HG02884 (cell line): ENCODE measurements at regions not wholly inside any gene's neighbourhood (a gene's known extent, or its start where the extent isn't known, plus 50 kb on each side); places are given as distances from the start of the nearest gene placed in this dataset.

Experiments
- ATAC-seq: cut with Tn5 transposase; IDR thresholded peaks from one replicate; pipeline ENCODE4 v1.9.1; 2021; ENCODE audit warnings: mild to moderate bottlenecking, moderate library complexity; ENCODE audit not compliant: unreplicated experiment

GRCh38 chr5:26828294-26828693 is 210.1 kb downstream of the CDH9 start:
- ATAC-seq = no peak

DNA sequence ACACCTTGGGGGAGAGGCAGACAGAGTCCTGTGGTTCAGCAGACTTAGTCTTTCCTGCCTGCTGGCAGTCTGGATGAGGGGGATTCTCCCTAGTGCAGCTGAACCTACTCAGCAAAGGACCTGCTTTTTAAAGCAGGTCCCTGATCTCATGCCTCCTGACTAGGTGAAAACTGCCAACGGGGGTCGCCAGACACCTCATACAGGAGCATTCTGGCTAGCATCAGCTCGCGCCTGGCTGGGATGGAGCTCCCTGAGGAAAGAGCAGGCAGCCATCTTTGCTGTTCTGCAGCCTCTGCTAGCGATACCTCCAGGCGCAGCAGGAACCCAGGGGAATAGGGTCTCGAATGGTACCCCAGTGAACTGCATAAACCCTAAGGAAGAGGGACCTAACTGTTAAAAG is 225.2 kb downstream of the CDH9 start:
- ATAC-seq = no peak

DNA sequence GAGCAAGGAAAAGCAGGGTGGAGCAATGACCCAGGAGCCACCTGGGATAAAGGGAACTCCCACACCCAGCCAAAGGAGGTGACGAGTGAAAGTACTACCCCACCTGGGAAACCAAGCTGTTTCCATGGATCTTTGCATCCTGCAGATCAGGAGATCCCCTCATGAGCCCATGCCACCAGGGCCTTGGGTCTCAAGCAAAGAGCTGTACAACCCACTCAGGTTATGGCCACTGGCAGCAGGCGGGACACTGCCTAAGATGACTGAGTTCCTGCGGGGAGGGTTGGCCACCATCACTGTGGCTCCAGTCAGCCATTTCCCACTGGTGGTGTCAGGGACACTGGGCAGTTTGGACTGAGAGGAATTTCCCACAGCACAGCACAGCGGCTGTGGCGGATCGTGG is 225.7 kb downstream of the CDH9 start:
- no peak for ATAC-seq

DNA sequence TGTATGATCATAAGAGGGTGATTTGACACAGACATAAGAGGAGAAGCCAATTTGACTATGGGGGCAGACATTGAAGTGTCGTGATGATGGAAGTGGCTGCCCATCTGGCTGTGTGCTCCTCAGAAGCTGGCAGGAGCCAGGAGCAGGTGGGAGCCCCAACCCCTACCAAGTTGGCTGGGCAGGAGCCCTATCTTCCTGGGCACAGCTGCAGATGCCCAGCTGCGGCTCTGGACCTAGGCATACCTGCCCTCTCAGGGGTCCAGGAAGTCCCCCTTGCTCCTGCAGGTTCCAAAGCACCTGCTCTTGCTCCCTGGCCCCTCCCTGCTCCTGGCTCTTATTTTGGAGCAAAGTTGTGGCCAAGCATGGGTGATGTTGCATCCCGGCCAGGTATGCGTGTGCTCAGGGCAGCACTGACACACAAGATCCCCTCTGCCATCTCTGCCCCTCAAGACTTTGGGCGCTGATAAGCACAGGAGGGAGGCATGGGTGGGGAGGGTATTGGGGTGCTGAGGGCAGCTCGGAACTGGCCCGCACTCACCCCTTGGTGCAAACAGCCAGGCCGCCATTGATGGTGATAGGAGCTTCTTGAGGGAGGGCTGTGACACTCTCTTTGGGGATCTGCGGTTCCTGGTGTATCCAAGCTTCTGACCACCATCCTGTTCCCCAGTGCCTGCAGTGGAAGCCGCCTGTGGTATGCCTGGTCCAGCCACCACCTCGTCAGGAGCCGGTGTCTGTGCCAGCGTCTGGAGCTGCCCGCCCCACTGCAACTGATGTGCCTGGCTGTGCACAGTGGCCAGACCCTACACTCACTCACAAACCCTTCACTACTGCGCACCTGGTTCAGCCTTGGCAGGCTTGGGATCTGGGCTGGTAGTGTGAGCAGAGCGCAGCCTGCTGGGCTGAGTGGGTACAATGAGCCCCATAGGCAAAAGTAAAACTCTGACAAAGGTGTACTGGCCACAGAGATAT is 230.9 kb downstream of the CDH9 start:
- ATAC-seq = no peak

DNA sequence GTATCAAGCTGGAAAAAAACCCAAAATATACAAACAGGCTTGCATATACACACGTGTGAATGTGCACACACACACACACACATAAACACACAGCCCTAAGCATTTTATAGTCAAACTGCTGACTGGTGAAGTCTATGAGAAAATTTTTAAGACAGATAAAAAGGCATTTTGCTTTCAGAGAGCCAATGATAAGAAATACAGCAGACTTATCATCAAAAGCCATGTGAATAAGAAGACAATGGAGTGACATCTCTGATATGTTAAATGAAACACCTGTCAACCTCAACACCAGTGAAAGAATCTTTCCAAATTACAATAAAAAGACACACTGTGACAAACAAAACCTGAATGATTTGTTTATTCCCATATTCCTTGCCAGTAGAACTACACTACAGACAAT is 233.3 kb downstream of the CDH9 start:
- ATAC-seq = no peak

- no peak for ATAC-seq
These were observed 235.4 kb downstream of the CDH9 start for GRCh38 chr5:26802944-26803343.

DNA sequence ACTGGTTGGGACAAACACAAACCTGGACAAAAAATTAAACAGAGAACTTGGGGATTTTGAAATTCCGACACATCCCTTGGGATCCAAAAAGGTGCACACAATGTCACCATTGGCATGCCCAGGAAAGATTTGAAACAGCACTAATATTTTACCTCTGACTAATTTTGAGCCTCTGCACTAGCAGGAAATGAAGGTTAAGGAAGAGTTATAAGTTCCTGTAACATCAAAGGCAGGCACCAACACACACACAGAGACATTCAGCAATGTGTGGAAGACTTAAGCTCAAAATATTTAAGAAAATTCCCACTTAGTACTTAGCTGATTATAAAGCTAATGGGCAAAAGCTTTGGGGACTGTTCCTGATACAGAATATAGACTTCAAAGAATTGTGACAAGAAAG is 247.0 kb downstream of the CDH9 start:
- no peak for ATAC-seq

DNA sequence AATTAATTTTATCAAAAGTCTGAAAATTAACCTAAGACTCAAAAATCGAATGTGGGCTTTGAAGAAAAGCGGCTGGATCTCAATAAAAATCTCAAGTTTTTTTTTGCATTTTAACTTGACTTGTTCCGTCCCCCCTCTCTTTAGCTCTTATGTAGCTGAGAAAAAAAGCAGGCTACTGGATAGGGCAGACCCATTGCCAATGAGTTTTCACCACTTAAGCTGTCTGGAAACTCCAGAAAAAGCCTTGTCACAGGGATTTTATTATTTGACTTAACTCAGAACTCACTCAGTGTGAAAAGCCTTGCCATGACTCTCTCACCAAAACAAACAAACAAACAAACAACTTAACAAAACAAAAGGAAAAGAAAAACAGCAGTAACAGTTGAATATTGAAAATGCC is 247.4 kb downstream of the CDH9 start:
- no peak for ATAC-seq

GRCh38 chr5:26763215-26763614 is 275.2 kb downstream of the CDH9 start:
- no peak for ATAC-seq

- no peak for ATAC-seq
These were observed 276.9 kb downstream of the CDH9 start for GRCh38 chr5:26761446-26761845.

DNA sequence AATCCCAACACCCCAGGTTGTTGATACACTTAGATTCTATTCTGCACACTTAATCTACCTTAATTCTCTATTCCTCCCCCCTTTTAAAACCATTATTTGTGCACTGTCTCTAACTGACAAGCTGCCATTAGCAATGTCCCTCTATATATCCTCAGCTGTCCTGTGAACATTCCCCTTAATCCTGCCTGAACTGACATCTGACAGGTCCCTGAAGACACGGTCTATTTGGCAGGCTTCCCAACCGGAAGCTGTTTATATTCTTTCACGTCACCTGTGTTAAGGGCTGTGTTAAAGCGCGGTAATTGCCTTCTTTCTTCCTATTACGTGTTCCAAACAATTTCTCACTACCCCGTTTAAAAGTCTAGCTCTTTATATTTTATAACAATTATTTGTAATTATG is 277.3 kb downstream of the CDH9 start:
- ATAC-seq = no peak

GRCh38 chr5:26757941-26758340 is 280.4 kb downstream of the CDH9 start:
- ATAC-seq = no peak

DNA sequence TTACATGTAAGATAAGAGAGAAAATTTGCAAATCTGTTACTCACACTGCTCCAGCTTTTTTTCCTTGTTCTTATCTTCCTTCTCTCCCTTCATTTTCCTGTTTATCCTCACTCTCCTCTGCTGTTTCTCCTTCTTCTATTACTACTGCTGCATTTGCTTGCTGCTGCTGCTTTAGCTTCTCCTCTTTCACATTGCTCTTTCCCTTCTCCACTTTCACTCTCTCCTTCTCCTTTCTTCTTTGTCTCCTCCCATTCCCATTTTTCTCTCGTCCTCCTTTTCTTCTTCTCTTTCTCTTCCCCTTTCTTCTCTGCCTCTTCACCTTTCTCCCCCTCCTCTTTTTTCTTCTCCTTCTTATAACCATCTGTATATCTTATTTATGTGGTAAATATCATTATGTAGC is 288.6 kb downstream of the CDH9 start:
- no peak for ATAC-seq

- no peak for ATAC-seq
These were observed 298.2 kb downstream of the CDH9 start for GRCh38 chr5:26740182-26740581.

- ATAC-seq = no peak
These were observed 300.8 kb downstream of the CDH9 start for GRCh38 chr5:26737348-26738265.

GRCh38 chr5:26727916-26728315 is 310.5 kb downstream of the CDH9 start:
- ATAC-seq = no peak

- no peak for ATAC-seq
These were observed 318.6 kb downstream of the CDH9 start for GRCh38 chr5:26719803-26720202.

GRCh38 chr5:26700759-26701384 is 337.5 kb downstream of the CDH9 start:
- peak; percentile 82 for ATAC-seq

DNA sequence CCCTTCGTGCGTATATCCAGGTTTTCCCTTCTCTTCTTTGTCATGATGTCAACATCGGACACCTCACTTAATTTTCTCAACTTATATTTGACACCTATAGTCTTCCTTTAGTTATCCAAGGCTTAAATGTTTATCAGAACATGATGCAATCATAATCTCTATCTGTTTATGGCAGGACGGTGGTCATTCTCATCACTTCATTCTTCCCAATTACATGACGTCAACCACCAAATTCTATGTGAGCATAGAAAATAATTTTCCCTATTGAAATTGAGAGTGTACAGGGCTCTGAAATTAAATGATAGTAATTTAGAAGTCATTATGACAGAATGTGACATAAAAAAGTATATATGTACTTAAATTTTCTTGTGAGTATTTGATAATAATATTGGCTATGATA is 345.4 kb downstream of the CDH9 start:
- no peak for ATAC-seq

GRCh38 chr5:26691486-26691885 is 346.9 kb downstream of the CDH9 start:
- no peak for ATAC-seq

- no peak for ATAC-seq
These were observed 347.9 kb downstream of the CDH9 start for GRCh38 chr5:26690511-26690910.
